Mesothelial cell of epicardium (in vitro differentiated cells): ENCODE measurements at regions not wholly inside any gene's neighbourhood (a gene's known extent, or its start where the extent isn't known, plus 50 kb on each side); places are given as distances from the start of the nearest gene placed in this dataset.
A peak's percentile ranks its signal among the peaks of the same experiment; 100 is the strongest.

Experiments used
- DNase-seq, 2 experiments: peaks; one replicate each; pipeline ENCODE4 v3.0.0; 2021; ENCODE audit warnings: low spot score in 2 of 2; ENCODE audit not compliant: unreplicated experiment in 2 of 2
- H3K27ac Mint-ChIP-seq: 2 replicates; pipeline ENCODE4 v1.8.0; 2021; ENCODE audit warnings: mixed read lengths
- H3K27me3 Mint-ChIP-seq: 2 replicates; pipeline ENCODE4 v1.8.0; 2021; ENCODE audit warnings: low read depth, mixed read lengths
- H3K36me3 Mint-ChIP-seq: 2 replicates; pipeline ENCODE4 v1.8.0; 2021; ENCODE audit warnings: mixed read lengths
- H3K4me1 Mint-ChIP-seq: 2 replicates; pipeline ENCODE4 v1.8.0; 2021; ENCODE audit warnings: mixed read lengths
- H3K4me3 Mint-ChIP-seq: 2 replicates; pipeline ENCODE4 v1.8.0; 2021; ENCODE audit warnings: mild to moderate bottlenecking, moderate library complexity, mixed read lengths
- H3K9me3 Mint-ChIP-seq: 2 replicates; pipeline ENCODE4 v1.8.0; 2021; ENCODE audit warnings: mixed read lengths
- TF ChIP-seq, protein P1 (sequence below): fragments of 200-600 bp; sonication (generic); IDR thresholded peaks from one replicate; pipeline ENCODE4 v1.5.0; 2021; ENCODE audit warnings: antibody characterized with exemption; ENCODE audit not compliant: unreplicated experiment

DNA sequence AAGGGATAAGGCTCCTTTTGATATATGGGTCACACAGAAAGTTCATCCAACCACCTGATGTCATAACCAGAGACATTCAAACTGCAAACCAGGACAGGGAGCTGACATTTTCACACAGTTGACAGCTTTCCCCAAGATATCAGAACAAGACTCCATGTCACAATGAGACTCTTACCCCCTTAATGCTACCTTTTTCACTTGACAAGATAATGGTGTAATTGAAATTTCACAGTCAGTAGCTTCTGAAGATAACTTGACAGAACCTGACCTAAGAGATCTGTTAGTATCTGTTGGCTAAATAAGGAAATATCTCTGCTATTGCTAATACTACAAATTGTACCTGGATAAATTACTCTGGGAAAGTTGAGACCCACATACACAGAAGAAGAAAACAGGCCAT, 187.3 kb downstream of the C12orf50 start:
- no peak overlapping the region for H3K4me3 Mint-ChIP-seq
- no peak for DNase-seq
- no peaks in the 10 kb centered on the region for H3K27me3 Mint-ChIP-seq
- H3K9me3 Mint-ChIP-seq, result peaks cover 17% of the 10 kb centered on the region
- TF ChIP-seq, protein P1, sequence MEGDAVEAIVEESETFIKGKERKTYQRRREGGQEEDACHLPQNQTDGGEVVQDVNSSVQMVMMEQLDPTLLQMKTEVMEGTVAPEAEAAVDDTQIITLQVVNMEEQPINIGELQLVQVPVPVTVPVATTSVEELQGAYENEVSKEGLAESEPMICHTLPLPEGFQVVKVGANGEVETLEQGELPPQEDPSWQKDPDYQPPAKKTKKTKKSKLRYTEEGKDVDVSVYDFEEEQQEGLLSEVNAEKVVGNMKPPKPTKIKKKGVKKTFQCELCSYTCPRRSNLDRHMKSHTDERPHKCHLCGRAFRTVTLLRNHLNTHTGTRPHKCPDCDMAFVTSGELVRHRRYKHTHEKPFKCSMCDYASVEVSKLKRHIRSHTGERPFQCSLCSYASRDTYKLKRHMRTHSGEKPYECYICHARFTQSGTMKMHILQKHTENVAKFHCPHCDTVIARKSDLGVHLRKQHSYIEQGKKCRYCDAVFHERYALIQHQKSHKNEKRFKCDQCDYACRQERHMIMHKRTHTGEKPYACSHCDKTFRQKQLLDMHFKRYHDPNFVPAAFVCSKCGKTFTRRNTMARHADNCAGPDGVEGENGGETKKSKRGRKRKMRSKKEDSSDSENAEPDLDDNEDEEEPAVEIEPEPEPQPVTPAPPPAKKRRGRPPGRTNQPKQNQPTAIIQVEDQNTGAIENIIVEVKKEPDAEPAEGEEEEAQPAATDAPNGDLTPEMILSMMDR, result no peak
- peaks cover 8% of the 10 kb centered on the region for H3K36me3 Mint-ChIP-seq
- no peak overlapping the region for H3K27ac Mint-ChIP-seq
- peaks cover 9% of the 10 kb centered on the region for H3K4me1 Mint-ChIP-seq

DNA sequence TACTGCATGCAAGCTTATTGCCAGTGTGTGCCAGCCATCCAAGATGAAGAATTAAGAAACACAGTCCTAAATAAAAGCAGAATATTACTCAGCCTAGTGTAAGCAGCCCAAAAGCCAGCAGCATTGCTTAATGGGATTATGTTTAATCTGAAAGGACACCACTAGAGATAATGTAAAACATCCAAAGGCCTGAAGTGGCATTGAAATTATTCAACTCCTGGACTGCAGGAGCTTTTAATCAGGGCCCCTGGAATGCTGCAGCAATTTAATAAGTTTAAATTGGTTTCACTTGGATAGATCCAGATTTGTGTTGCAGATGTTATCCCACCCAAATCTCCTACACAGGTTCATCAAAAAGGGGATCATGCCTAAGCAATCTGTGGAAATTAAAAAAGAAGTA, 193.0 kb downstream of the C12orf50 start:
- Mint-ChIP-seq H3K27me3 (no peaks in the 10 kb centered on the region), H3K27ac (no peak overlapping the region)
- TF ChIP-seq, protein P1, result no peak

DNA sequence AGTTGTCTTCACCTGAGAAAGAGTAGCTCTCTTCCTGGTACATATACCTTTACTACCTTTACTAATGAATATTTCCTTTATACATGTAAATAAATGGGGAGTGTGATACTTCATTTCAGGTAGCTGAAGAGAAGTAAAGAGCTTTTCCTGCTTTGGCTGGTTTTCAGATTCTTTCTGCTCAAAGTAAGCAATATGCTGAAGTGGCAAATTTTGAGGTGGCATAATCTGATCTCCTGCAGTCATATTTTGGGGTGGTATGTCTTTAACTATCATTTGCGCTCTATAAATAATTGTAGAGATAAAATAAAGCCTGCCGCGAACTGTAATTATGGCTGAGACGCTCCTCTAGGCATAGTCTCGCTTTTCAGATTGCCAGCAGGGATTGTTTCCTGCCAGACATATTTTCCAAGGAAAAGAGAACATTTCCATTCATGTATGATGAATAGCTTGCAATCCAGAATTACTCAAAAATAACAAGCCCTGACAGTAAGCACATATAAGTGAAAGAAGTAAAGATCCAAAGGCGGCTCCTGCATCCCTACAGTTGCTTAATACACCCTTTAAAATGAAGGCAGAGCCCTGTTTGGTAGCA, 200.7 kb downstream of the C12orf50 start:
- DNase-seq, result no peak
- TF ChIP-seq, protein P1, result no peak
- Mint-ChIP-seq H3K4me1 (peaks cover 12% of the 10 kb centered on the region), H3K36me3 (peaks cover 7% of the 10 kb centered on the region), H3K27ac (no peak overlapping the region), H3K9me3 (peaks cover 26% of the 10 kb centered on the region), H3K27me3 (no peaks in the 10 kb centered on the region), H3K4me3 (no peak overlapping the region)

More for the DNA sequence above, 193.0 kb downstream of the C12orf50 start:
- H3K4me3 Mint-ChIP-seq, result no peak overlapping the region
- no peak for DNase-seq
- H3K36me3 Mint-ChIP-seq, result peaks cover 5% of the 10 kb centered on the region
- peaks cover 22% of the 10 kb centered on the region for H3K9me3 Mint-ChIP-seq
- peaks cover 8% of the 10 kb centered on the region for H3K4me1 Mint-ChIP-seq

DNA sequence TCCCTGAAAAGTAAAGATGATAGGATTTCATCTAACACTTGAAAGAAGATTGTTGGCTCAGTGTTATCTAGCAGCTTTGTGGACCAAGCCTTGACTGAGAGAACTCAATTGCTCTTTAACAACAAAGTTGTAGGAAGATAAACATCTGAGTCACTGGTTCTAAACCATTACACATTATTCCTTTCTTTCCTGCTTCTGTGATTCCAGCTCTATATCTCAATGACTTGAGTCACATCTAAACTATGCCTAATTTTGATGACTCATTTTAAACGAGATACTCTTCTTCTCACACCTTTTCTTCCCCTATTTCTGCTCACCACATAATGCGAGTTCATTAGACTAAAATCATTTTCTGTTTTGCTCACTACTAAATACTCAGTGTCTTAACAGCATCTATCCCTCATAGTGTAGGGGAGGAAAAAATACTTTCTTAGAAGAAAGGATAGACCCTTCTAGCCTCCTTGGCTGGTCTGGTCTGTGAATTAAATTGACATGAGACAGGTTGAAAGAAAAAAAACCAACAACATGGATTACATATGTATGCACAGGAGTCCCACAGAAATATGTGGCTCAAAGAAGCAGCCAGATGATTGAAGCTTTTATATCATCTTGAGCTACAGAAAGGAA, 201.4 kb downstream of the C12orf50 start:
- Mint-ChIP-seq H3K27me3 (no peaks in the 10 kb centered on the region), H3K4me3 (no peak overlapping the region), H3K9me3 (peaks cover 22% of the 10 kb centered on the region), H3K36me3 (peaks cover 7% of the 10 kb centered on the region), H3K27ac (no peak overlapping the region), H3K4me1 (peaks cover 19% of the 10 kb centered on the region)
- TF ChIP-seq, protein P1, result no peak
- DNase-seq, result no peak

DNA sequence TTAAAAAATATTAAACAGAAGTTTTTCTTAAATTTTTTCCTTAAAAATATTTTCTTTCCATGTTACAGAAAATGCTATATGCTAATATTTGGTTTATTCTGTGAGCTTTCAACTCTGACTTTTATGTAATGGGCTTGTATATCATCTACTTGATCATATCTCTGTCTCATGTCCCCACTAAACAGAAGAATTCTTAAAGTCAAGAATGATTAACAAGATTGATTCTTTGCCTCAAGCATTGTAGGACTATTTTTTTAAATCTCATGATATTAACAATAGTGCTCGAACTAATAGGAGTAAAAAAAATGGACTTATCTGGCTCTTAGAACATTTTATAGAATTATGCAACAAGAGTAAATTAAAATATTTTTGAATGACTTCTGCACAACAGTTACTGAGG, 206.3 kb downstream of the C12orf50 start:
- no peak for DNase-seq
- Mint-ChIP-seq H3K27me3 (no peaks in the 10 kb centered on the region), H3K9me3 (peaks cover 14% of the 10 kb centered on the region), H3K27ac (peak overlapping the region; percentile 43), H3K4me3 (no peak overlapping the region), H3K36me3 (peaks cover 5% of the 10 kb centered on the region), H3K4me1 (peaks cover 48% of the 10 kb centered on the region)
- TF ChIP-seq, protein P1, result no peak
